Peyer's patch (tissue), 4 donors: ENCODE measurements at regions not wholly inside any gene's neighbourhood (a gene's known extent, or its start where the extent isn't known, plus 50 kb on each side); places are given as distances from the start of the nearest gene placed in this dataset.
"Not testable (repeated sequence)": the region's sequence is repeated elsewhere in the genome, so short reads cannot be mapped to it uniquely, and the experiment has no call there.

ENCODE experiments used
- DNase-seq, 3 donors: peaks; one replicate each; pipeline ENCODE4 v3.0.0-alpha.2; 2017 to 2019
- H3K27ac ChIP-seq, 4 donors: fragments of 200-600 bp; sonication (generic); one replicate each; pipeline ENCODE4 v1.5.1; 2016 to 2019
- H3K27me3 ChIP-seq, 2 donors: fragments of 200-600 bp; sonication (generic); one replicate each; pipeline ENCODE4 v1.5.1; 2019
- H3K36me3 ChIP-seq, 3 donors: fragments of 200-600 bp; sonication (generic); one replicate each; pipeline ENCODE4 v1.5.1; 2016 to 2019
- H3K4me1 ChIP-seq, 4 donors: fragments of 200-600 bp; sonication (generic); one replicate each; pipeline ENCODE4 v1.5.1; 2016 to 2019
- H3K4me3 ChIP-seq, 4 donors: fragments of 200-600 bp; sonication (generic); 1 replicate in 3 of 4; 2 replicates in 1 of 4; pipeline ENCODE4 v1.5.1; 2016 to 2019; ENCODE audit warnings: mild to moderate bottlenecking in 1 of 4
- H3K9me3 ChIP-seq, 4 donors: fragments of 200-600 bp; sonication (generic); one replicate each; pipeline ENCODE4 v1.5.1; 2016 to 2019; ENCODE audit warnings: mild to moderate bottlenecking in 1 of 4
- POLR2A ChIP-seq, 2 donors: fragments of 450-650 bp; IDR thresholded peaks; one replicate each; pipeline ENCODE4 v1.5.1; 2017; ENCODE audit warnings: antibody characterized with exemption in 2 of 2, mild to moderate bottlenecking in 2 of 2, moderate library complexity in 2 of 2
- TF ChIP-seq, protein P1 (sequence below), 6 experiments: fragments of 450-650 bp in 4 of 6; fragments of 200-600 bp in 2 of 6; sonication (generic) in 1 of 6; IDR thresholded peaks; one replicate each; pipeline ENCODE4 v1.5.1; 2017 to 2019; ENCODE audit warnings: antibody characterized with exemption in 6 of 6, mild to moderate bottlenecking in 3 of 6, moderate library complexity in 1 of 6

DNA sequence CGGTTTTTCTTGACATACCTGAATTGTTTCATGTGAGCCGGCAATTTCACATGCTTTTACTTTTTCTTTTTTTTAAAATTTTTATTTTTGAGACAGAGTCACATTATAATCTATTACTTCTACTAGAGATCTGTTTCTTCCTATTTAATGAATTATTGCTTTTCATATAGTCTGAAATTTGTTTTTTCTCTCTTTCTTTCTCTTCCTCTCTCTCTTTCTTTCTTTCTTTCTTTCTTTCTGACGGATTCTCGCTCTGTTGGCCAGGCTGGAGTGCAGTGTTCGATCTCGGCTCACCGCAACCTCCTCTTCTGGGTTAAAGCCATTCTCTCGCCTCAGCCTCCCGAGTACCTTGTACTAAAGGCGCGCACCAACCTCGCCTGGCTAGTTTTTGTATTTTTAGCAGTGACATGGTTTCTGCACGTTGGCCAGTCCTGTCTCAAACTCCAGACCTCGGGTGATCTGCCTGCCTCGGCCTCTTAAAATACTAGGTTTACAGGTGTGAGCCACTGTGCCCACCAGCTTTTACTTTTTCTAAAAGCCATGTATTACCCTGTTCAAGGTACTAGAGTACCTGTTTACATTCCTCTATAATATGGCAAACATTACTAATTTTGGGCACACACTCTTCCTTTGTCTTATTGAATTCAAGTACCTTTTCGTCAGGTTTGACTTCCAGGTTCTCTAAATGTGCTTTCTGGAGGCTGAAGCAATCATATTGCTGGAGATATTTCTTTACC, 86.5 kb upstream of the RHOU start:
- TF ChIP-seq POLR2A (IDR thresholded peaks at IDR 0.05): no peak
- TF ChIP-seq, protein P1, sequence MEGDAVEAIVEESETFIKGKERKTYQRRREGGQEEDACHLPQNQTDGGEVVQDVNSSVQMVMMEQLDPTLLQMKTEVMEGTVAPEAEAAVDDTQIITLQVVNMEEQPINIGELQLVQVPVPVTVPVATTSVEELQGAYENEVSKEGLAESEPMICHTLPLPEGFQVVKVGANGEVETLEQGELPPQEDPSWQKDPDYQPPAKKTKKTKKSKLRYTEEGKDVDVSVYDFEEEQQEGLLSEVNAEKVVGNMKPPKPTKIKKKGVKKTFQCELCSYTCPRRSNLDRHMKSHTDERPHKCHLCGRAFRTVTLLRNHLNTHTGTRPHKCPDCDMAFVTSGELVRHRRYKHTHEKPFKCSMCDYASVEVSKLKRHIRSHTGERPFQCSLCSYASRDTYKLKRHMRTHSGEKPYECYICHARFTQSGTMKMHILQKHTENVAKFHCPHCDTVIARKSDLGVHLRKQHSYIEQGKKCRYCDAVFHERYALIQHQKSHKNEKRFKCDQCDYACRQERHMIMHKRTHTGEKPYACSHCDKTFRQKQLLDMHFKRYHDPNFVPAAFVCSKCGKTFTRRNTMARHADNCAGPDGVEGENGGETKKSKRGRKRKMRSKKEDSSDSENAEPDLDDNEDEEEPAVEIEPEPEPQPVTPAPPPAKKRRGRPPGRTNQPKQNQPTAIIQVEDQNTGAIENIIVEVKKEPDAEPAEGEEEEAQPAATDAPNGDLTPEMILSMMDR (IDR thresholded peaks at IDR 0.05): no peak
- Histone ChIP-seq H3K27me3 (peaks cover 7 to 30% of the 10 kb centered on the region in 2 donors), H3K4me1 (peaks cover 0 to 20% (median 16%) of the 10 kb centered on the region in 4 donors), H3K36me3 (no peaks in the 10 kb centered on the region), H3K9me3 (no peaks in the 10 kb centered on the region), H3K4me3 (no peak overlapping the region), H3K27ac (no peak overlapping the region)
- DNase-seq: no peak

DNA sequence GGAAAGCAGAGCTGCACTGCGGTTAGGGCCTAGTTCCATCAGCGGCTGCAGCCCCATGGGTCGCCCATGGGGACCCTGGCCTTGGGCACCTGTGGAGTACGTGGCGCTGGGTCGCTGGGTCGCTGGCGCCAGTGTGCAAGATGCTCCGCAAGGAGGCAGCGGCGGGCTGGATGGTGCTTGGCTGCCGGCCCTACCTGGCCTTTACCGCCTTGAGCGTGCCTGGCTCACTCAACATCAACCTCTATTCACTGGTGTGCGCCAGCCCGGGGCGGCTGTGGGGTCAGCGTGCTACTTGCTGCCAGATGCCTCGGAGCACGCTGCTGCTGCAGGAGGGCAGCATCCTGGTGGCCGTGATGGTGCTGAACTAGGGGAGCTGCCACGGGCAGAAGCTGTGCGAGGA, 85.1 kb upstream of the RHOU start:
- no peak overlapping the region for H3K4me3 ChIP-seq
- H3K27me3 ChIP-seq: peaks cover 7 to 30% of the 10 kb centered on the region in 2 donors
- H3K27ac ChIP-seq: no peak overlapping the region
- H3K36me3 ChIP-seq: no peaks in the 10 kb centered on the region
- TF ChIP-seq, protein P1 (IDR thresholded peaks at IDR 0.05): no peak
- TF ChIP-seq POLR2A (IDR thresholded peaks at IDR 0.05): no peak
- H3K4me1 ChIP-seq: peaks cover 0 to 20% (median 16%) of the 10 kb centered on the region in 4 donors
- H3K9me3 ChIP-seq: no peaks in the 10 kb centered on the region
- no peak for DNase-seq

DNA sequence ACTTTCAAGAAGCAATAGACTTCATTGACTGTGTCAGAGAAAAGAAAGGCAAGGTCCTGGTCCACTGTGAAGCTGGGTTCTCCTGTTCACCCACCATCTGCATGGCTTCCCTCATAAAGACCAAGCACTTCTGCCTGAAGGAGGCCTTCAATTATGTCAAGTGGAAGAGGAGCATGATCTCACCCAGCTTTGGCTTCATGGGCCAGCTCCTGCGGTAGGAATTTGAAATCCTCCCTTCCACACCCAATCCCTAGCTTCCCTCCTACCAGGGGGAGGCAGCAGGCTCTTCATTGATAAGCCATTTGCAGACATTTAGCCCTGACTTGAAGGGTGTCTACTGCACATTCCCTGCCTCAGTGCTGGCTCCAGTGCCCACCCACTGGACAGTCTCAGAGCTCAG, 84.3 kb upstream of the RHOU start:
- no peak for TF ChIP-seq POLR2A (IDR thresholded peaks at IDR 0.05)
- H3K27me3 ChIP-seq: peaks cover 7 to 30% of the 10 kb centered on the region in 2 donors

DNA sequence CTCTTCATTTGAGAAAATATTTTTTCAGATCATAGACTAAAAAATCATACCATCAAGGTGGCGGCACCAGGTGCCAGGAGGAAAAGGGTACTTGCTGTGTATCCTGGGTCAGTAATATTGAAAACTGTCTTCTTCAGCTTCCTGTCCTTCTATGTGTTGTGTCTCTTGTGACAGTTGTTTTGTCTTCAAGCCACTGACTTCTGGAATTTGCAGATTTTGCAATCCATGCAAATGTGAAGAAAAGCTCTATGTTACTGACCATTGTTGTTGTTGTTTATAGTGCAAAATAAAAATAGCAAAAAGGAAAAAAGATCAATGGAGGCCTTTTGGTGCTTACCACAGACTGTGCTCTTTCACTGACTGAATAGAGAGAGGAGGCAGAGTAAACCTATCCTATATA, 83.2 kb upstream of the RHOU start:
- H3K4me3 ChIP-seq: no peak overlapping the region
- H3K27ac ChIP-seq: no peak overlapping the region
- DNase-seq: no peak
- H3K4me1 ChIP-seq: peaks cover 0 to 14% (median 13%) of the 10 kb centered on the region in 4 donors
- TF ChIP-seq, protein P1 (IDR thresholded peaks at IDR 0.05): no peak
- TF ChIP-seq POLR2A (IDR thresholded peaks at IDR 0.05): no peak
- H3K36me3 ChIP-seq: no peaks in the 10 kb centered on the region
- peaks cover 7 to 30% of the 10 kb centered on the region in 2 donors for H3K27me3 ChIP-seq
- no peaks in the 10 kb centered on the region for H3K9me3 ChIP-seq

More for the DNA sequence above, 84.3 kb upstream of the RHOU start:
- Histone ChIP-seq H3K4me3 (no peak overlapping the region), H3K9me3 (no peaks in the 10 kb centered on the region), H3K27ac (no peak overlapping the region), H3K4me1 (peaks cover 0 to 20% (median 16%) of the 10 kb centered on the region in 4 donors), H3K36me3 (no peaks in the 10 kb centered on the region)
- DNase-seq: no peak

DNA sequence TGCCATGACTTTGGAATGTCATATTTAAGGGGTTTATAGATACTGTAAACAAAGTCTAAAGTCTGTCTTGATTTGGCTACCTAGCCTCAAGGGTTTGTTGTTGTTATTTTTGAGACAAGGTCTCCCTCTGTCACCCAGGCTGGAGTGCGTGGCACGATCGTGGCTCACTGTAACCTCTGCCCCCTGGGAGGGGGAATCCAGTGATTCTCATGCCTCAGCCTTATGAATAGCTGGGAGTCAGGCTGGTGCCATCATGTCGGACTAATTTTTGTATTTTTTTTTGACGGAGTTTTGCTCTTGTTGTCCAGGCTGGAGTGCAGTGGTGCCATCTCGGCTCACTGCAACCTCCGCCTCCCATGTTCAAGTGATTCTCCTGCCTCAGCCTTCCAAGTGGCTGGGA, 82.2 kb upstream of the RHOU start:
- H3K9me3 ChIP-seq, H3K4me3 ChIP-seq, H3K27ac ChIP-seq, DNase-seq, H3K4me1 ChIP-seq, H3K36me3 ChIP-seq: not testable (repeated sequence)
- H3K27me3 ChIP-seq: peaks cover 7 to 20% of the 10 kb centered on the region in 2 donors

DNA sequence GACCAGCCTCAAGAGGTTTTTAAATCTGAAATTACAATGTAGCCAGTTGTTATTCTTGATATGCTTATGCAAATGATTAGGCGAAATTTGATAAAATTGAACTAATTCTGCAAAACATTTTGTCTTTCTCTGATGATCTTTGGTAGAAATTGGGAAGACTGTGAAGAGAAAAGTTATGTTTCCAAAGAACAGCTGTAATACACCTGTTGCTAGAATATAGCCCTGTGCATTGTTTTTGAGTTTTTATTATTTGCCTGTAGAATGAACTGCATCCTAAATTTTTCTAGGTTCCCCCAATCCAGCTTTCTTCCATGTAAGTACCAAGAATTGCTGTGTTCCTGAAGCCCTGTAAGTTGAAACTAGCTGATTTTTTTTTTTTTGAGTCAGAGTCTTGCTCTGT, 81.5 kb upstream of the RHOU start:
- no peak overlapping the region for H3K27ac ChIP-seq
- no peaks in the 10 kb centered on the region for H3K36me3 ChIP-seq
- TF ChIP-seq POLR2A (IDR thresholded peaks at IDR 0.05): no peak
- TF ChIP-seq, protein P1 (IDR thresholded peaks at IDR 0.05): no peak
- H3K9me3 ChIP-seq: no peaks in the 10 kb centered on the region
- H3K4me3 ChIP-seq: no peak overlapping the region
- peaks cover 7 to 16% of the 10 kb centered on the region in 2 donors for H3K27me3 ChIP-seq
- DNase-seq: no peak
- no peaks in the 10 kb centered on the region for H3K4me1 ChIP-seq
